ENCODE measurements at regions not wholly inside any gene's neighbourhood (a gene's known extent, or its start where the extent isn't known, plus 50 kb on each side); places are given as distances from the start of the nearest gene placed in this dataset.

DNA sequence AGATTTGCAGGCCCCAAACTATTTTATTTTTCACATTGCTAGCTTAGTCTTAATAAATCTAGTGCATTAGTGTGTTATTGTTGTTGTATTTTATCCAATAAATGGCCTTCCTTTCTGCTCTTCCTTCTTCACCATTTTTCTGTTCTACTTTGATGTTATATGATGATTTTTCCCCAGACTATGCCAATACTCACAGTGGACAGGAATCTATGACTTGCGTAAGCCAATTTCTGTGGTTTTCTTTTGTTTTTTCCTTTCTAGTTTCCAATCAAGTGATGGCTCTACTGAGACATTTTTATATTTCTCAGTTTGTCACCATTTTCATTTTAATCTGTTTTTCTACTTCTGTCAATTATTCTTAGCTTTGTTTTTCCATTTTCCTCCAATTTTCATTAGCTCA is 106.8 kb upstream of the FBXL7 start:
- H3K4me1 ChIP-seq, result no peaks in the 10 kb centered on the region
- no peak overlapping the region for H3K27ac ChIP-seq
- no peaks in the 10 kb centered on the region for H3K27me3 ChIP-seq
- TF ChIP-seq POLR2A (IDR thresholded peaks at IDR 0.05), result no peak
- TF ChIP-seq, protein P1, sequence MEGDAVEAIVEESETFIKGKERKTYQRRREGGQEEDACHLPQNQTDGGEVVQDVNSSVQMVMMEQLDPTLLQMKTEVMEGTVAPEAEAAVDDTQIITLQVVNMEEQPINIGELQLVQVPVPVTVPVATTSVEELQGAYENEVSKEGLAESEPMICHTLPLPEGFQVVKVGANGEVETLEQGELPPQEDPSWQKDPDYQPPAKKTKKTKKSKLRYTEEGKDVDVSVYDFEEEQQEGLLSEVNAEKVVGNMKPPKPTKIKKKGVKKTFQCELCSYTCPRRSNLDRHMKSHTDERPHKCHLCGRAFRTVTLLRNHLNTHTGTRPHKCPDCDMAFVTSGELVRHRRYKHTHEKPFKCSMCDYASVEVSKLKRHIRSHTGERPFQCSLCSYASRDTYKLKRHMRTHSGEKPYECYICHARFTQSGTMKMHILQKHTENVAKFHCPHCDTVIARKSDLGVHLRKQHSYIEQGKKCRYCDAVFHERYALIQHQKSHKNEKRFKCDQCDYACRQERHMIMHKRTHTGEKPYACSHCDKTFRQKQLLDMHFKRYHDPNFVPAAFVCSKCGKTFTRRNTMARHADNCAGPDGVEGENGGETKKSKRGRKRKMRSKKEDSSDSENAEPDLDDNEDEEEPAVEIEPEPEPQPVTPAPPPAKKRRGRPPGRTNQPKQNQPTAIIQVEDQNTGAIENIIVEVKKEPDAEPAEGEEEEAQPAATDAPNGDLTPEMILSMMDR (IDR thresholded peaks at IDR 0.05 in 4 of 5, conservative IDR thresholded peaks at IDR 0.05 in 1 of 5), result no peak
- intact Hi-C loops (cut with DNase I; ENCODE audit: low total_unique reads), result no loop called here
- no peak for DNase-seq
- ATAC-seq, result no peak
- H3K36me3 ChIP-seq, result no peaks in the 10 kb centered on the region
- no peaks in the 10 kb centered on the region for H3K9me3 ChIP-seq
- no peak overlapping the region for H3K4me3 ChIP-seq
- in situ Hi-C loops (cut with MboI; ENCODE audit: low sequenced_read_pairs in 4 of 4), result no loop called here

DNA sequence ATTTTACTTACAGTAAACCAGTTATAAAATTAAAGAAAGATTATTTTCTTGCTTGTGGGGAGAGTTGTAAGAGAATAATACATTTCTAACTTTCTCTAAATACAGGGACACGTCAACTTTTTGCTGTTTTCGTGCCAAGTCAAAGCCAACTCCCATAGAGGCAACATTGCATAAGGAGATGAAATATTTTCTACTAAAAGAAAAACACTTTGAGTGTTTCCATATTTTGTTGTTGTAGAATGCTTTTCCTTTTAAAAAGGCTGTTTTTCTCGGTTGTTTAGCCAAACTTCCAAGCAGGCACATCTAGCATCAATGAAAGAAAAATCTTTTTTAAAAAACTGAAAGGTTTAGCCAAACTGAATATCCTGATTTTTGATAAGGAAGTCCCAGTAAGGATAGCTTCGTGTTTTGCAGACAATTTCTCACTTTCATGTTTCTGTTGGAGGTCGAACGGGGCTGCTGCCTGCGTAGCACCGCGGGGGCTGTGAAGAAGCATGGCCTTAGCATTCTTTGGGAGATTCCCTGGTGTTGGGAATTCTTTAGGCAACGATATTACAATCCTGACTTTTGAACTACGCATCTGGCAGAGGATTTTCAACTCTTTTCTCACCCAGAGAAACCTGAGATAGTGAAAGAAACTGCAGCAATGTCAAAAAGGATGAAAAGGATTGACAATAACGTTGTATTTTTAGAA is 108.1 kb upstream of the FBXL7 start:
- in situ Hi-C loops (cut with MboI; ENCODE audit: low sequenced_read_pairs in 4 of 4), result no loop called here
- no peak overlapping the region for H3K27ac ChIP-seq

DNA sequence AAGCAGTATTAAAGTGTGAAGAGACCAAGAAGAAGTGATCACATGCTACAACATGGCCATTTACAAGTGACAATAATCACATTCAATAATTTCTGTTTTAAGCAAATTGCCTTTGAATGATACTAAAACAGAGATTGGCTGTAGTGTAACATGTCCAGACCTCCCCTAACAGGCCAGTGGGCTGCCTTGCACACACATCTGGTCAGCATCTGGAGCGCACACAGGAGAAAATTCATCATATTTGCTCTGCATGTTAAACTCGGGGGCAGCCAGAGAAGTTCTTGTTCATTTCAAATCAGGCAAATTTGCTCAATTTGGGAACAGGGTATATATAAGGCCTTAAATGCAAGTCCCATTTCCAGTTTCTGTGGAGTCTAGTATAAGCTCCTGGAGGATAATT is 111.1 kb upstream of the FBXL7 start:
- intact Hi-C loops (cut with DNase I; ENCODE audit: low total_unique reads), result no loop called here
- H3K9me3 ChIP-seq, result no peaks in the 10 kb centered on the region
- H3K27me3 ChIP-seq, result no peaks in the 10 kb centered on the region
- no peak for ATAC-seq
- in situ Hi-C loops (cut with MboI; ENCODE audit: low sequenced_read_pairs in 4 of 4), result no loop called here
- H3K36me3 ChIP-seq, result no peaks in the 10 kb centered on the region
- TF ChIP-seq, protein P1 (IDR thresholded peaks at IDR 0.05 in 4 of 5, conservative IDR thresholded peaks at IDR 0.05 in 1 of 5), result no peak
- TF ChIP-seq POLR2A (IDR thresholded peaks at IDR 0.05), result no peak
- no peak overlapping the region for H3K27ac ChIP-seq
- no peak for DNase-seq
- H3K4me3 ChIP-seq, result no peak overlapping the region
- H3K4me1 ChIP-seq, result no peaks in the 10 kb centered on the region

More for the DNA sequence above, 108.1 kb upstream of the FBXL7 start:
- intact Hi-C loops (cut with DNase I; ENCODE audit: low total_unique reads), result no loop called here
- Histone ChIP-seq H3K9me3 (no peaks in the 10 kb centered on the region), H3K4me3 (no peak overlapping the region), H3K27me3 (no peaks in the 10 kb centered on the region), H3K36me3 (no peaks in the 10 kb centered on the region), H3K4me1 (no peaks in the 10 kb centered on the region)
- TF ChIP-seq, protein P1 (IDR thresholded peaks at IDR 0.05 in 4 of 5, conservative IDR thresholded peaks at IDR 0.05 in 1 of 5), result no peak
- no peak for TF ChIP-seq POLR2A (IDR thresholded peaks at IDR 0.05)
- peak in 1 of 2 donors; percentile 33 for ATAC-seq
- DNase-seq, result no peak

DNA sequence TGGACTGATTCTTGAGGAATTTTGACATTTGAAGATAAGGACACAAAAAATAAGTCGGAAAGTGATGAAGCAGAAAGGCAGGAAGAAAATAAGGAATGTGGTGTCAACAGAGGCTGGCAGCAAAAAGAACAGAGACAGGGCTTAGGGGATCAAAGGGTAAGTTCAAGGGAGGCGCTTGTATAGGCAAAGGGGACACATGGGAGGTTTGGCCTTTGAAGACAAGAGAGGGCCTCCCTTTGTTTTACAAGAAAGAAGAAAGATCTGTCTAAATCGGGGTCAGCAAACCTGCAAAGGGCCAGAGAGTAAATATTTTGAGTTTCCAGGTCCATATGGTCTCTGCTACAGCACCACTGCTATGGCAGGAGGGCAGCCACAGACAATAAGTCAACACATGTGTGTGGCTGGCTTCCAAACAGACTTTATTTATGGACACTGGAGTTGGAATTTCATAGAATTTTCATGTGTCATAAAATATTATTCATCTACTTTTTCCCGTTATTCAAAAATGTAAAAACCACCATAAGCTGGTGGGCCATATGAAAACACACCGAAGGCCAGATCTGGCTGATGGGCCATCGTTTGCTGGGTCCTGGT is 112.0 kb upstream of the FBXL7 start:
- intact Hi-C loops (cut with DNase I; ENCODE audit: low total_unique reads), result no loop called here
- ATAC-seq (no peak), DNase-seq (no peak)
- TF ChIP-seq, protein P1 (IDR thresholded peaks at IDR 0.05 in 4 of 5, conservative IDR thresholded peaks at IDR 0.05 in 1 of 5), result no peak
- TF ChIP-seq POLR2A (IDR thresholded peaks at IDR 0.05), result no peak
- Histone ChIP-seq H3K4me1 (no peaks in the 10 kb centered on the region), H3K9me3 (no peaks in the 10 kb centered on the region), H3K27me3 (no peaks in the 10 kb centered on the region), H3K4me3 (no peak overlapping the region), H3K27ac (no peak overlapping the region), H3K36me3 (no peaks in the 10 kb centered on the region)
- in situ Hi-C loops (cut with MboI; ENCODE audit: low sequenced_read_pairs in 4 of 4), result no loop called here
